ENCODE measurements at regions not wholly inside any gene's neighbourhood (a gene's known extent, or its start where the extent isn't known, plus 50 kb on each side); places are given as distances from the start of the nearest gene placed in this dataset.

DNA sequence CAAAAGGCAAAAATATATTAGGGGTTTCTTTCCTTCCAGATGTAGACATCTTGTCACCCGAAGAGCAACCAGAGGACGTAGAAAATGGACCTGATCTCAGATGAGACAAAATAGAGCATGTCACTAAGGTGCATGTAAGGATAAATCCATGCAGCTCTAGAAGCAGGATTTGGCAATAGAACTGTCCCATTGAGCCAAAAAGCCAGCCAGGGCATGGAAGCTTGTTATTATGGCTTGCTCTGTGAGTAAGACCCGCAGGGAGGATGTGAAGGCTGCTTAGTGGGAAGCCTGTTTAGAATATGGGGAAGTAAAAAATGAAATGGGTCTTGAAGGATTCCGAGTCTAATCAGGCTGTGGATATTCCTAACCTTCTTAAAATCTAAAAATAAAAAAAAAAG lies 165.6 kb upstream of the MPDZ start:
- H3K36me3 ChIP-seq (ENCODE audit: control insufficient read depth in 2 of 3, insufficient read depth in 3 of 3, low read length in 3 of 3), result no peaks in the 10 kb centered on the region
- intact Hi-C loops (cut with DNase I), result no loop called here
- H3K27ac ChIP-seq (ENCODE audit: low read depth in 2 of 2, low read length in 2 of 2), result no peak overlapping the region
- no peaks in the 10 kb centered on the region for H3K4me1 ChIP-seq (ENCODE audit: control insufficient read depth in 2 of 3, insufficient read depth in 2 of 3, low read depth in 1 of 3, low read length in 3 of 3)
- no peaks in the 10 kb centered on the region for H3K9me3 ChIP-seq (ENCODE audit: control insufficient read depth in 2 of 3, insufficient read depth in 1 of 3, low read length in 3 of 3)
- no peak overlapping the region for H3K4me3 ChIP-seq (ENCODE audit: low read length in 3 of 3)
- H3K9ac ChIP-seq (ENCODE audit: low read length in 3 of 3), result no peak overlapping the region
- DNase-seq, result no peak
- H3K27me3 ChIP-seq (ENCODE audit: control insufficient read depth, insufficient read depth, low read length), result peaks cover 6% of the 10 kb centered on the region
- no peak for FAIRE-seq
- TF ChIP-seq, protein P1, sequence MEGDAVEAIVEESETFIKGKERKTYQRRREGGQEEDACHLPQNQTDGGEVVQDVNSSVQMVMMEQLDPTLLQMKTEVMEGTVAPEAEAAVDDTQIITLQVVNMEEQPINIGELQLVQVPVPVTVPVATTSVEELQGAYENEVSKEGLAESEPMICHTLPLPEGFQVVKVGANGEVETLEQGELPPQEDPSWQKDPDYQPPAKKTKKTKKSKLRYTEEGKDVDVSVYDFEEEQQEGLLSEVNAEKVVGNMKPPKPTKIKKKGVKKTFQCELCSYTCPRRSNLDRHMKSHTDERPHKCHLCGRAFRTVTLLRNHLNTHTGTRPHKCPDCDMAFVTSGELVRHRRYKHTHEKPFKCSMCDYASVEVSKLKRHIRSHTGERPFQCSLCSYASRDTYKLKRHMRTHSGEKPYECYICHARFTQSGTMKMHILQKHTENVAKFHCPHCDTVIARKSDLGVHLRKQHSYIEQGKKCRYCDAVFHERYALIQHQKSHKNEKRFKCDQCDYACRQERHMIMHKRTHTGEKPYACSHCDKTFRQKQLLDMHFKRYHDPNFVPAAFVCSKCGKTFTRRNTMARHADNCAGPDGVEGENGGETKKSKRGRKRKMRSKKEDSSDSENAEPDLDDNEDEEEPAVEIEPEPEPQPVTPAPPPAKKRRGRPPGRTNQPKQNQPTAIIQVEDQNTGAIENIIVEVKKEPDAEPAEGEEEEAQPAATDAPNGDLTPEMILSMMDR (IDR thresholded peaks at IDR 0.05; ENCODE audit: borderline replicate concordance, extremely low read depth, insufficient read depth), result no peak

DNA sequence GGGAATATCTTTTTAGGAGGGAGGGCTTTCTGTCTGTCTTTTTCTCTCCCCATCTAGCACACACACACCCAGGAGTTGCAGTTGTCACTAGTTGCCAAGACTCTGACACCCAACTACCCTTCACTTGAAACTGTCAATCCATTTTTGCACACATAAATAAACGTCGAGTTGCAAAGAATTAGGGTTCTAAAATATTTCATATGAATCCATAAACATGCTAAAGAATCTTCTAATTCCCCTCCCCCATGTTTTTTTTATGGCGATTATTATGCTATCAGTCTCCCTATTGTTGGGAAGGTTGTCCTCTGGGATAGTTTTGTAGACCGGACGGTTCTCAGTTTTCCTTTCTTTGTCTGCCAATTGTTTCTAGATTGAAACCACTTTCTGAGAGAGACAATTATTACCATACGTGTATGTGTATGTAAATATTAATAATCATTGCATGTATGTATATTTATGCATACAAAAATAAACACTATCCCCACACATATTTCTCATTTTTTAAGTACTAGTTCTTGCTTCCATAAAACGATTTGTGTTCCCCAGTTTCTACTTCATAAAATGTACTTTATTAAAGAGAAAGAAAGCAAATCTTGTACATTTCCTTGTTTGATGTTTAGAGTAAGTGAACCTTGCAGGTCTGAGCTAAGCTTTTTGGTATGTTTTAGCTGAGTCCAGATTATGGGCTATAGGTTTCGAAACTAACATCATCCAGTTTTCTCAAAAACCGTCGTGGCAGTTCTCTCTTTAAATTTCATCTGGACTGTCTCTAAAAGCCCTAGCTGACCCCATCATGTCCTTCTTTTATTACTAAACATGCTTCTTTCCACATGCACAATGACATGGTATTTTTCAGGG lies 165.0 kb upstream of the MPDZ start:
- H3K36me3 ChIP-seq (ENCODE audit: control insufficient read depth in 2 of 3, insufficient read depth in 3 of 3, low read length in 3 of 3), result no peaks in the 10 kb centered on the region
- no peak overlapping the region for H3K4me3 ChIP-seq (ENCODE audit: low read length in 3 of 3)
- no peaks in the 10 kb centered on the region for H3K4me1 ChIP-seq (ENCODE audit: control insufficient read depth in 2 of 3, insufficient read depth in 2 of 3, low read depth in 1 of 3, low read length in 3 of 3)
- DNase-seq (no peak), FAIRE-seq (no peak)
- TF ChIP-seq, protein P1 (IDR thresholded peaks at IDR 0.05; ENCODE audit: borderline replicate concordance, extremely low read depth, insufficient read depth), result no peak
- no peaks in the 10 kb centered on the region for H3K9me3 ChIP-seq (ENCODE audit: control insufficient read depth in 2 of 3, insufficient read depth in 1 of 3, low read length in 3 of 3)
- H3K27ac ChIP-seq (ENCODE audit: low read depth in 2 of 2, low read length in 2 of 2), result no peak overlapping the region
- peaks cover 6% of the 10 kb centered on the region for H3K27me3 ChIP-seq (ENCODE audit: control insufficient read depth, insufficient read depth, low read length)
- no peak overlapping the region for H3K9ac ChIP-seq (ENCODE audit: low read length in 3 of 3)
- intact Hi-C loops (cut with DNase I), result no loop called here

DNA sequence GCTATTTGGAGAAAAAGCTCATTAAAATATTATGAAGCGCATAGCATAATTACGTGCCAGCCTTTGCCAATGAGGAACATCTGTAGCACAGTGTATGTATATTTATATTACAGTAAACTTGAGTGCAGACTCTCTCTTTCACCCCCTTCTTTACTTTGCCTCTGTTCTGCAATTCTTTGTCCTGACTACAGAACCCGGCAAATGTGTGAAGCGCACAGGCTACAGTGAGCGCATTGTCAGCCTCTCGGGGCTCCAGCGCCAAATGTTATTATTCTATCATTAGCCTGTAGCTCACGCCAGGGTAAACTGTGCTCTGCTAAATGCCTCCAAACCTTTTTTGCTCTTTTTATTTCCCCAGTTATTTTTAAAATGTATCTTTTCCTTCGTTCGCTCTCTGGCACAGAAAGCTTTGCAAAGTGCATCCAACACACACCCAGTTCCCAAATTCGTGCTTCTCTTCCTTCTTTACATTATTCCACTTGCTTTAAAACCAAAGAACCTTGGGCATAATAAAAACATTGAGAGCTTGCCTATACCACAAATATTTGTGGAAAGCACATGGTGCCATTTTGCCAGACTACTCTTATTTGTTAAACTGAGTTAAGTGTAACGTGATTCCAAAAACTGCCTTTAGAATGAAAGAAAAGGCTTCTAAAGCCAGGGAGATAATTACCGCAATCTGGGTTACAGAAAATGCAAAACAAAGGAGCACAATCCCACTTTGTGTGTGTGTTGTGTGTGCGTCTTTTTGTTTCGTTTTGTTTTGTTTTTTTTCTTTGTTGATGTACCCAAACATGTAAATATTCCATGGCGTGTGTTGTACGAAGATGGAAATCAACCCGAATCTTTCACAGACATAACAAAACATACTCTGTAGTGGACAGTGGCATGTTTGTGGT lies 164.1 kb upstream of the MPDZ start:
- H3K4me3 ChIP-seq (ENCODE audit: low read length in 3 of 3), result no peak overlapping the region
- no peak for FAIRE-seq
- intact Hi-C loops (cut with DNase I), result no loop called here

More for the DNA sequence above, 164.1 kb upstream of the MPDZ start:
- Histone ChIP-seq H3K4me1 (ENCODE audit: control insufficient read depth in 2 of 3, insufficient read depth in 2 of 3, low read depth in 1 of 3, low read length in 3 of 3) (no peaks in the 10 kb centered on the region), H3K27ac (ENCODE audit: low read depth in 2 of 2, low read length in 2 of 2) (no peak overlapping the region), H3K27me3 (ENCODE audit: control insufficient read depth, insufficient read depth, low read length) (peaks cover 6% of the 10 kb centered on the region), H3K9ac (ENCODE audit: low read length in 3 of 3) (no peak overlapping the region), H3K9me3 (ENCODE audit: control insufficient read depth in 2 of 3, insufficient read depth in 1 of 3, low read length in 3 of 3) (no peaks in the 10 kb centered on the region), H3K36me3 (ENCODE audit: control insufficient read depth in 2 of 3, insufficient read depth in 3 of 3, low read length in 3 of 3) (no peaks in the 10 kb centered on the region)
- no peak for DNase-seq
- TF ChIP-seq, protein P1 (IDR thresholded peaks at IDR 0.05; ENCODE audit: borderline replicate concordance, extremely low read depth, insufficient read depth), result no peak

All from kidney (tissue), 13 donors.